ENCODE measurements at regions not wholly inside any gene's neighbourhood (a gene's known extent, or its start where the extent isn't known, plus 50 kb on each side); places are given as distances from the start of the nearest gene placed in this dataset.

DNA sequence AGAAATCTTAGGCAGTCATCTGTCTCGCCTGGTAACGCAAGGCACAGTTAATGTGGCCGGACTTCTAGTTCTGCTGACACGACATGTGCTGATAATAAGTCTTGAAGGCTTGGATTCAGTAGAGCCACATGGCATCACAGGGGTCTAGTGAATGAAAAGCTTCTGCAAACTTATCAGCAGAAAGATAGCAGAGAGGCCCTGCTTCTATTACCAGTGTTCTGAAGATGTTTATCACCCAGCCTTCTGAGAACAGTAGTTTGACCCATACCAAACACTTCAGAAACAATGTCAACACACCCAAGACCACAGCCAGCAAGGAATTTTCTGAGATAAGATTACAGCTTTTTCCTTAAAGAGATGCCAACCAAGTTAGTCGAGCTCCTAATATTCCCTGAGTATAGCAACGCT lies 102.7 kb upstream of the UMPS start:
- peak in 1 of 2 donors; percentile 62 for DNase-seq (ENCODE audit: low read depth in 2 of 2)
- H3K4me3 ChIP-seq (replicated peaks in 1 of 2; ENCODE audit: low read depth in 2 of 2, low read length in 2 of 2), result no peak overlapping the region
- TF ChIP-seq, protein P1, sequence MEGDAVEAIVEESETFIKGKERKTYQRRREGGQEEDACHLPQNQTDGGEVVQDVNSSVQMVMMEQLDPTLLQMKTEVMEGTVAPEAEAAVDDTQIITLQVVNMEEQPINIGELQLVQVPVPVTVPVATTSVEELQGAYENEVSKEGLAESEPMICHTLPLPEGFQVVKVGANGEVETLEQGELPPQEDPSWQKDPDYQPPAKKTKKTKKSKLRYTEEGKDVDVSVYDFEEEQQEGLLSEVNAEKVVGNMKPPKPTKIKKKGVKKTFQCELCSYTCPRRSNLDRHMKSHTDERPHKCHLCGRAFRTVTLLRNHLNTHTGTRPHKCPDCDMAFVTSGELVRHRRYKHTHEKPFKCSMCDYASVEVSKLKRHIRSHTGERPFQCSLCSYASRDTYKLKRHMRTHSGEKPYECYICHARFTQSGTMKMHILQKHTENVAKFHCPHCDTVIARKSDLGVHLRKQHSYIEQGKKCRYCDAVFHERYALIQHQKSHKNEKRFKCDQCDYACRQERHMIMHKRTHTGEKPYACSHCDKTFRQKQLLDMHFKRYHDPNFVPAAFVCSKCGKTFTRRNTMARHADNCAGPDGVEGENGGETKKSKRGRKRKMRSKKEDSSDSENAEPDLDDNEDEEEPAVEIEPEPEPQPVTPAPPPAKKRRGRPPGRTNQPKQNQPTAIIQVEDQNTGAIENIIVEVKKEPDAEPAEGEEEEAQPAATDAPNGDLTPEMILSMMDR (IDR thresholded peaks at IDR 0.05; ENCODE audit: low read depth, low read length), result no peak

DNA sequence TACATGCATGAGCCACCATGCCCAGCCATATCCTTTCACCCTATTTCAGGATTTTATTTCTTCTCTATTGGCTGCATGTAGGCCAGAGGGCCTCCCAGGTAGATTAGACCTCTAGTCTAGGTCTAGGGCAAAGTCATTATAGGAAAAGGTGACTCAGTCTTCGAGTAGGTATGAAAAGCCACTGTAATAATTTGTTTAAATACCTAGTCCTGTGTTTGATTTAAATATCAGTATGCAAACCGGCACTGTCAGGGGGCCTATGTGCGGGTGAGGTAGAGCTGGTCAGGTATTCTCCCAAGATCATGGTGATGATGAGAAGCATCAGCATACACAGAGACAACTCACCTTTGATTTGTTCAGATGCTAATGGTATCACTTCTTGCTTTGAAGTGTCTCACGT lies 101.4 kb upstream of the UMPS start:
- H3K4me3 ChIP-seq (replicated peaks in 1 of 2; ENCODE audit: low read depth in 2 of 2, low read length in 2 of 2), result no peak overlapping the region
- DNase-seq (ENCODE audit: low read depth in 2 of 2), result no peak
- TF ChIP-seq, protein P1 (IDR thresholded peaks at IDR 0.05; ENCODE audit: low read depth, low read length), result no peak

DNA sequence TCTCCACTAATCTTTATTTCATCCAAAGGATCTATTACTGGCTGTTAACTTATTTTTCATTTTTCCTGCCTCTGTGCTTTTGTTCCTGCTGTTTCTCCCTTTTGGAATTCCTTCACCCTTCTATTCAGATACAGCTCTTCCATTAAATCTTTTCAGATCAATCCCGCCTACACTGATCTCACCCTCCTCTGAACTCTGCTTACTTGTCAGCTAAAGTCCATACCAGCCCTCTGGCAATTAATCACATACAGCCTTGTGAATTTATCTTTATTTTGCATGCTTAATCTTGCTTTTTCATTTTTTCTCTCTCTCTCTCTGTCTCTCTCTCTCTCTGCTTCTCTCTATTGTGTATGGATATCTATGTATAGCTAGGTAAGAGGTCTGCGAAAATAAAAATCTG lies 100.8 kb upstream of the UMPS start:
- no peak for DNase-seq (ENCODE audit: low read depth in 2 of 2)
- TF ChIP-seq, protein P1 (IDR thresholded peaks at IDR 0.05; ENCODE audit: low read depth, low read length), result no peak
- no peak overlapping the region for H3K4me3 ChIP-seq (replicated peaks in 1 of 2; ENCODE audit: low read depth in 2 of 2, low read length in 2 of 2)

DNA sequence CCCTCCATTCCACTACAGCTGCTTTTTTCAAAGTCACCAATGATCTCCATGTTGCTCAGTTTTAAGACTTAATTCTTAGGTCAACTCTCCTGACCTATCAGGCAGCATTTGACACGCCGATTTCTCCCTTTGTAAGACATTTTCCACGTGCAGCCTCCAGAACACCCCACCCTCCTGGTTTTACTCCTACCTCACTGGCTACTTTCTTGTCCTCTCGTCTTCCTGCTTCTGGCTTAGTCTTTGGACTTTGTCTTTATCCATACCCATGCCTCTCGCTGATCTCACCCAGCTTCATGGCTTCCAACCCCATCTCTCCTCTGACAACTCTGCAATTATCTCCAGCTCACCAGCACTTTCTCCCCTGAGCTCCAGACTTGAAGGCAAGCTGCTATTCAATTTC lies 99.3 kb upstream of the UMPS start:
- TF ChIP-seq, protein P1 (IDR thresholded peaks at IDR 0.05; ENCODE audit: low read depth, low read length), result no peak
- DNase-seq (ENCODE audit: low read depth in 2 of 2), result no peak
- no peak overlapping the region for H3K4me3 ChIP-seq (replicated peaks in 1 of 2; ENCODE audit: low read depth in 2 of 2, low read length in 2 of 2)

DNA sequence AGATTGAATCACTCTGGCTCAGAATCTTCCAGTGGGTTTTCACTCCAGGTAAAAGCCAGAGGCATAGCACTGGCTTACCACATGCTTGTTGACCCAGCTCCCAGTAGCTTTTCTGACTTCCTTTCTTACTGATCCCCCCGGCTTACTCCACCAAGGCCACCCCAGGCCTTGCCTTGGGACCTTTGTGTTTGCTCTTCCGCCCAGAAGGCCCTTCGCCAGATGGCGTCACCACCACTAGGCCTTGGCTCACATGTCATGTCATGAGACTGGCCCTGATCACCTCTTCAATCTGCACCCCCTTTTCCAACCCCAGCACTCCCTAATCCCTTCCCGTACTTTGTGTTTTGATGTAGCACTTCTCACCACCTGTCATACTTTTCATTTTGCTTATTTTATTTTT lies 98.5 kb upstream of the UMPS start:
- TF ChIP-seq, protein P1 (IDR thresholded peaks at IDR 0.05; ENCODE audit: low read depth, low read length), result no peak
- no peak for DNase-seq (ENCODE audit: low read depth in 2 of 2)
- H3K4me3 ChIP-seq (replicated peaks in 1 of 2; ENCODE audit: low read depth in 2 of 2, low read length in 2 of 2), result no peak overlapping the region

DNA sequence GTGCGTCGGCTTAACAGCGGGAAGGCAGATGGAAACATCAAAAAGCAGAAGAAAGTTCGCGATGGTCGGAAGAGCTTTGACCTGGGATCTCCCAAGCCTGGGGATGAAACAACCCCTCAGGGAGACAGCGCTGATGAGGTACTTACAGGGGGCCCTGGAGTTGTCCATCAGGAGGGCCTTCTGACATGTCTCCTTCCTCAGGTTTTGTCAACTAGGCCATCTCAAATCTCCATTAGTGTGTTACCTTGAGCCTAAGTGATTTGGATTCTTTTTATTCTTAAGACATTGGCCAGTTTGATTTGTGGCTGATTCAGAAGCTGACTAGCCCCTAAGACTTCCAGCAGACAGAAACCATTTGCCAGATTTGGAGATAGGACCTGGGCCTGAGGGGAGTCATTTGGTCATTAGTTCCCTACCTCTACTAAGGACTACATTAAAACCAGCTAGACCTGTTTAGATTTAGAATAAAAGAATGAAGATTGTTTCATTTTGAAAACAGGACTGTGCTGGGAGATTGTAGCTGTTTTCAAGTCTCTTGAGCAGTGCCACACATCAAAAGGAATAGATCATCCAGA lies 97.6 kb upstream of the UMPS start:
- H3K4me3 ChIP-seq (replicated peaks in 1 of 2; ENCODE audit: low read depth in 2 of 2, low read length in 2 of 2), result no peak overlapping the region
- no peak for DNase-seq (ENCODE audit: low read depth in 2 of 2)
- TF ChIP-seq, protein P1 (IDR thresholded peaks at IDR 0.05; ENCODE audit: low read depth, low read length), result no peak

DNA sequence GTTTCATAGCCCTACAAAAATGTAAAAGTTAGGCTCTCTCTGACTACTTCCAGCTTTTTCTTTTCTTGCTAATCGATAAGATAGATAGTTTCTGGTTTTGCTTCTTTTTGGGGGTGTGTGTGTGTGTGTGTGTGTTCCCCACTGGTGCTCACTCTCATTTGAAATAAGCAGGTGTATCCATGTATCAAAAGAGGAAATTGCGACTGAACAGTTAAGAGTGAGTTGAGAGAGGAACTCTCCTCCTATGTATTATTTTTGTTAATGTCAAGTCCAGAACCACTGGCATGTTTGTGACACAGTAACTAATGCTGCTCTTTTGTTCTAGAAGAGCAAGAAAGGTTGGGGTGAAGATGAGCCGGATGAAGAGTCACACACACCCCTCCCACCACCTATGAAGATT lies 96.7 kb upstream of the UMPS start:
- H3K4me3 ChIP-seq (replicated peaks in 1 of 2; ENCODE audit: low read depth in 2 of 2, low read length in 2 of 2), result no peak overlapping the region
- no peak for DNase-seq (ENCODE audit: low read depth in 2 of 2)
- TF ChIP-seq, protein P1 (IDR thresholded peaks at IDR 0.05; ENCODE audit: low read depth, low read length), result no peak
